Thyroid gland (tissue), 4 donors: ENCODE measurements at regions not wholly inside any gene's neighbourhood (a gene's known extent, or its start where the extent isn't known, plus 50 kb on each side); places are given as distances from the start of the nearest gene placed in this dataset.

Experiments used
- DNase-seq, 2 donors: peaks; one replicate each; pipeline ENCODE4 v3.0.0-alpha.2; 2019
- H3K27ac ChIP-seq, 3 donors: fragments of 200-600 bp; sonication (generic); 1 replicate in 2 of 3; 2 replicates in 1 of 3; pipeline ENCODE4 v1.5.1; 2016 to 2019; ENCODE audit warnings: mild to moderate bottlenecking in 1 of 3, moderate library complexity in 1 of 3
- H3K27me3 ChIP-seq: fragments of 200-600 bp; sonication (generic); one replicate; pipeline ENCODE4 v1.5.1; 2019
- H3K36me3 ChIP-seq, 2 donors: fragments of 200-600 bp; sonication (generic); one replicate each; pipeline ENCODE4 v1.5.1; 2016 to 2019
- H3K4me1 ChIP-seq, 2 donors: fragments of 200-600 bp; sonication (generic); one replicate each; pipeline ENCODE4 v1.5.1; 2017 to 2019
- H3K4me3 ChIP-seq, 3 donors: fragments of 200-600 bp; sonication (generic); replicated peaks in 1 of 3; 1 replicate in 2 of 3; 2 replicates in 1 of 3; pipeline ENCODE4 v1.5.1; 2016; ENCODE audit warnings: mild to moderate bottlenecking in 1 of 3
- H3K9me3 ChIP-seq: fragments of 200-600 bp; sonication (generic); one replicate; pipeline ENCODE4 v1.5.1; 2017
- CTCF ChIP-seq, 6 experiments: fragments of 200-600 bp in 3 of 6; fragments of 450-650 bp in 3 of 6; sonication (generic) in 3 of 6; IDR thresholded peaks; one replicate each; pipeline ENCODE4 v1.5.1; 2016 to 2019; ENCODE audit warnings: antibody characterized with exemption in 6 of 6, mild to moderate bottlenecking in 2 of 6, inconsistent platforms in 1 of 6, moderate library complexity in 1 of 6
- POLR2A ChIP-seq, 2 donors: fragments of 450-650 bp; IDR thresholded peaks; one replicate each; pipeline ENCODE4 v1.6.1; 2017; ENCODE audit warnings: antibody characterized with exemption in 2 of 2, mild to moderate bottlenecking in 2 of 2, moderate library complexity in 1 of 2
- WGBS, 2 donors: methylation state at CpG; one replicate each; pipeline ENCODE4 v1.1.5; 2017; 5-methylcytosine and 5-hydroxymethylcytosine counted together
- intact Hi-C: fragments of 100-400 bp; cut with DNase I; formaldehyde crosslinking; loops from one replicate; pipeline ENCODE4 v1.15.1; 2023

GRCh38 chr5:27524515-27524914 is 486.1 kb upstream of the CDH9 start:
- H3K36me3 ChIP-seq, result no peaks in the 10 kb centered on the region
- H3K9me3 ChIP-seq, result no peaks in the 10 kb centered on the region
- intact Hi-C loops, result no loop called here
- H3K4me3 ChIP-seq, result no peak overlapping the region
- H3K27me3 ChIP-seq, result no peaks in the 10 kb centered on the region
- H3K4me1 ChIP-seq, result no peaks in the 10 kb centered on the region
- TF ChIP-seq CTCF (IDR thresholded peaks at IDR 0.05) (no peak), POLR2A (IDR thresholded peaks at IDR 0.05) (no peak)
- no peak overlapping the region for H3K27ac ChIP-seq
- DNase-seq, result no peak

GRCh38 chr5:27523629-27524028 is 485.2 kb upstream of the CDH9 start:
- Histone ChIP-seq H3K9me3 (no peaks in the 10 kb centered on the region), H3K36me3 (no peaks in the 10 kb centered on the region), H3K4me1 (no peaks in the 10 kb centered on the region), H3K27me3 (no peaks in the 10 kb centered on the region), H3K4me3 (no peak overlapping the region), H3K27ac (no peak overlapping the region)
- no peak for TF ChIP-seq POLR2A (IDR thresholded peaks at IDR 0.05)
- no peak for TF ChIP-seq CTCF (IDR thresholded peaks at IDR 0.05)
- intact Hi-C loops, result no loop called here
- DNase-seq, result no peak
- 93% methylated on average over 14 to 18 of the region's 21 CpGs for WGBS, 2 donors

GRCh38 chr5:27516437-27516836 is 478.1 kb upstream of the CDH9 start:
- Histone ChIP-seq H3K9me3 (no peaks in the 10 kb centered on the region), H3K27me3 (no peaks in the 10 kb centered on the region), H3K4me1 (no peaks in the 10 kb centered on the region), H3K4me3 (no peak overlapping the region), H3K27ac (no peak overlapping the region), H3K36me3 (no peaks in the 10 kb centered on the region)
- TF ChIP-seq POLR2A (IDR thresholded peaks at IDR 0.05) (no peak), CTCF (IDR thresholded peaks at IDR 0.05) (no peak)
- 86 to 100% methylated on average over 2 of the region's 2 CpGs for WGBS, 2 donors
- DNase-seq, result no peak
- intact Hi-C loops, result no loop called here

- H3K4me3 ChIP-seq, result no peak overlapping the region
- no peaks in the 10 kb centered on the region for H3K4me1 ChIP-seq
- H3K27ac ChIP-seq, result no peak overlapping the region
- no peaks in the 10 kb centered on the region for H3K27me3 ChIP-seq
- no peaks in the 10 kb centered on the region for H3K9me3 ChIP-seq
- no peak for TF ChIP-seq POLR2A (IDR thresholded peaks at IDR 0.05)
- no peak for TF ChIP-seq CTCF (IDR thresholded peaks at IDR 0.05)
- DNase-seq, result no peak
- H3K36me3 ChIP-seq, result no peaks in the 10 kb centered on the region
- intact Hi-C loops, result no loop called here
- 46 to 51% methylated on average over 3 of the region's 3 CpGs for WGBS, 2 donors
Observed at GRCh38 chr5:27511061-27511460, 472.7 kb upstream of the CDH9 start.

GRCh38 chr5:27503813-27504212 is 465.4 kb upstream of the CDH9 start:
- WGBS, 2 donors, result 53 to 58% methylated on average over 3 of the region's 3 CpGs
- intact Hi-C loops, result no loop called here
- DNase-seq, result no peak
- Histone ChIP-seq H3K4me3 (no peak overlapping the region), H3K9me3 (no peaks in the 10 kb centered on the region), H3K27me3 (no peaks in the 10 kb centered on the region), H3K27ac (no peak overlapping the region), H3K4me1 (no peaks in the 10 kb centered on the region), H3K36me3 (no peaks in the 10 kb centered on the region)
- TF ChIP-seq POLR2A (IDR thresholded peaks at IDR 0.05), result no peak
- no peak for TF ChIP-seq CTCF (IDR thresholded peaks at IDR 0.05)
